Right atrium auricular region (tissue), 2 donors: ENCODE measurements at regions not wholly inside any gene's neighbourhood (a gene's known extent, or its start where the extent isn't known, plus 50 kb on each side); places are given as distances from the start of the nearest gene placed in this dataset.

ENCODE experiments used
- DNase-seq: peaks from one replicate; pipeline ENCODE4 v3.0.0-alpha.2; 2019; ENCODE audit warnings: low spot score
- H3K27ac ChIP-seq, 2 donors: fragments of 200-600 bp; sonication (generic); 1 replicate in 1 of 2; 2 replicates in 1 of 2; pipeline ENCODE4 v1.5.1; 2016 to 2019
- H3K27me3 ChIP-seq, 2 donors: fragments of 200-600 bp; sonication (generic); one replicate each; pipeline versions ENCODE4 v1.5.1 to v1.6.0; 2017 to 2019
- H3K36me3 ChIP-seq: fragments of 200-600 bp; sonication (generic); one replicate; pipeline ENCODE4 v1.5.1; 2016
- H3K4me1 ChIP-seq, 2 donors: fragments of 200-600 bp; sonication (generic); one replicate each; pipeline versions ENCODE4 v1.5.1 to v1.6.0; 2017 to 2019
- H3K4me3 ChIP-seq, 2 donors: fragments of 200-600 bp; sonication (generic); 1 replicate in 1 of 2; 2 replicates in 1 of 2; pipeline ENCODE4 v1.5.1; 2017 to 2019; ENCODE audit warnings: mild to moderate bottlenecking in 1 of 2, moderate library complexity in 1 of 2
- H3K9me3 ChIP-seq, 2 donors: fragments of 200-600 bp; sonication (generic); one replicate each; pipeline ENCODE4 v1.5.1; 2019
- CTCF ChIP-seq, 2 donors: fragments of 200-600 bp; sonication (generic); IDR thresholded peaks; one replicate each; pipeline ENCODE4 v1.5.1; 2019; ENCODE audit warnings: antibody characterized with exemption in 2 of 2

- DNase-seq: no peak
- TF ChIP-seq CTCF (IDR thresholded peaks at IDR 0.05): no peak
- H3K27me3 ChIP-seq: no peaks in the 10 kb centered on the region
- no peaks in the 10 kb centered on the region for H3K9me3 ChIP-seq
- H3K27ac ChIP-seq: no peak overlapping the region
- no peaks in the 10 kb centered on the region for H3K36me3 ChIP-seq
- no peak overlapping the region for H3K4me3 ChIP-seq
- peaks cover 0 to 8% of the 10 kb centered on the region in 2 donors for H3K4me1 ChIP-seq
These were observed 579.2 kb upstream of the ZNF608 start for GRCh38 chr5:125325488-125326149.

GRCh38 chr5:125326150-125326510, 579.7 kb upstream of the ZNF608 start:
- no peaks in the 10 kb centered on the region for H3K36me3 ChIP-seq
- no peaks in the 10 kb centered on the region for H3K9me3 ChIP-seq
- H3K4me1 ChIP-seq: peaks cover 0 to 8% of the 10 kb centered on the region in 2 donors
- no peak for DNase-seq
- H3K4me3 ChIP-seq: no peak overlapping the region
- TF ChIP-seq CTCF (IDR thresholded peaks at IDR 0.05): no peak
- no peaks in the 10 kb centered on the region for H3K27me3 ChIP-seq
- no peak overlapping the region for H3K27ac ChIP-seq

- no peak for DNase-seq
- Histone ChIP-seq H3K9me3 (no peaks in the 10 kb centered on the region), H3K4me3 (no peak overlapping the region), H3K27ac (no peak overlapping the region), H3K4me1 (peaks cover 0 to 8% of the 10 kb centered on the region in 2 donors), H3K36me3 (no peaks in the 10 kb centered on the region), H3K27me3 (no peaks in the 10 kb centered on the region)
- TF ChIP-seq CTCF (IDR thresholded peaks at IDR 0.05): no peak
These were observed 581.2 kb upstream of the ZNF608 start for GRCh38 chr5:125327676-125328075.

- no peaks in the 10 kb centered on the region for H3K9me3 ChIP-seq
- no peak for DNase-seq
- H3K27ac ChIP-seq: no peak overlapping the region
- no peaks in the 10 kb centered on the region for H3K27me3 ChIP-seq
- H3K36me3 ChIP-seq: no peaks in the 10 kb centered on the region
- no peak for TF ChIP-seq CTCF (IDR thresholded peaks at IDR 0.05)
- H3K4me3 ChIP-seq: no peak overlapping the region
- H3K4me1 ChIP-seq: no peaks in the 10 kb centered on the region
These were observed 585.7 kb upstream of the ZNF608 start for GRCh38 chr5:125331987-125332598.

GRCh38 chr5:125333416-125333815, 587.0 kb upstream of the ZNF608 start:
- H3K36me3 ChIP-seq: no peaks in the 10 kb centered on the region
- no peak overlapping the region for H3K27ac ChIP-seq
- H3K4me1 ChIP-seq: no peaks in the 10 kb centered on the region
- no peak for DNase-seq
- no peaks in the 10 kb centered on the region for H3K9me3 ChIP-seq
- H3K4me3 ChIP-seq: no peak overlapping the region
- TF ChIP-seq CTCF (IDR thresholded peaks at IDR 0.05): no peak
- no peaks in the 10 kb centered on the region for H3K27me3 ChIP-seq

- Histone ChIP-seq H3K4me3 (no peak overlapping the region), H3K36me3 (no peaks in the 10 kb centered on the region), H3K27ac (no peak overlapping the region), H3K27me3 (no peaks in the 10 kb centered on the region), H3K4me1 (no peaks in the 10 kb centered on the region), H3K9me3 (no peaks in the 10 kb centered on the region)
- no peak for DNase-seq
- no peak for TF ChIP-seq CTCF (IDR thresholded peaks at IDR 0.05)
These were observed 590.0 kb upstream of the ZNF608 start for GRCh38 chr5:125336401-125336800.
